Astrocyte (in vitro differentiated cells and primary cell): ENCODE measurements at regions not wholly inside any gene's neighbourhood (a gene's known extent, or its start where the extent isn't known, plus 50 kb on each side); places are given as distances from the start of the nearest gene placed in this dataset.

Source experiments
- DNase-seq: peaks from one replicate; pipeline ENCODE4 v3.0.0-alpha.2; 2010; ENCODE audit warnings: low read depth
- FAIRE-seq: peaks from 2 replicates; lab custom pipeline; 2011; peaks lifted over from hg19 to GRCh38; lab: Jason Lieb, UNC
- H2AFZ ChIP-seq: 2 replicates; pipeline ENCODE4 v1.6.0; 2012; ENCODE audit warnings: low read depth, low read length, inconsistent platforms
- H3K27ac ChIP-seq: 2 replicates; pipeline ENCODE4 v1.5.1; 2011; ENCODE audit warnings: low read depth, low read length, inconsistent platforms
- H3K27me3 ChIP-seq: 2 replicates; pipeline ENCODE4 v1.6.0; 2011; ENCODE audit warnings: low read length, inconsistent platforms; ENCODE audit not compliant: insufficient read depth
- H3K36me3 ChIP-seq: 2 replicates; pipeline ENCODE4 v1.5.1; 2011; ENCODE audit warnings: low read length, inconsistent platforms; ENCODE audit not compliant: insufficient read depth
- H3K4me1 ChIP-seq: 2 replicates; pipeline ENCODE4 v1.5.1; 2011; ENCODE audit warnings: low read length, inconsistent platforms; ENCODE audit not compliant: insufficient read depth
- H3K4me2 ChIP-seq: 2 replicates; pipeline ENCODE4 v1.6.0; 2012; ENCODE audit warnings: low read length, inconsistent platforms
- H3K4me3 ChIP-seq: 2 replicates; pipeline ENCODE4 v1.5.1; 2011; ENCODE audit warnings: low read depth, mild to moderate bottlenecking, low read length, inconsistent platforms; ENCODE audit not compliant: insufficient read depth
- H3K79me2 ChIP-seq: 2 replicates; pipeline ENCODE4 v1.6.0; 2012; ENCODE audit warnings: mild to moderate bottlenecking, low read length, inconsistent platforms; ENCODE audit not compliant: insufficient read depth
- H3K9ac ChIP-seq: 2 replicates; pipeline ENCODE4 v1.6.0; 2012; ENCODE audit warnings: mild to moderate bottlenecking, low read length, inconsistent platforms
- H3K9me3 ChIP-seq: 2 replicates; pipeline ENCODE4 v1.5.1; 2012; ENCODE audit warnings: low read depth, mild to moderate bottlenecking, low read length, inconsistent platforms; ENCODE audit not compliant: insufficient read depth
- H4K20me1 ChIP-seq: 2 replicates; pipeline ENCODE4 v1.6.0; 2012; ENCODE audit warnings: low read length, inconsistent platforms; ENCODE audit not compliant: insufficient read depth
- H3K27ac Mint-ChIP-seq: one replicate; pipeline ENCODE4 v1.8.0; 2021; ENCODE audit warnings: mild to moderate bottlenecking, mixed read lengths; ENCODE audit not compliant: unreplicated experiment
- H3K27me3 Mint-ChIP-seq: one replicate; pipeline ENCODE4 v1.8.0; 2021; ENCODE audit warnings: low read depth, mixed read lengths; ENCODE audit not compliant: unreplicated experiment
- H3K36me3 Mint-ChIP-seq: one replicate; pipeline ENCODE4 v1.8.0; 2021; ENCODE audit warnings: low read depth, mixed read lengths; ENCODE audit not compliant: unreplicated experiment
- H3K4me1 Mint-ChIP-seq: one replicate; pipeline ENCODE4 v1.8.0; 2021; ENCODE audit warnings: low read depth, mixed read lengths; ENCODE audit not compliant: unreplicated experiment
- H3K4me3 Mint-ChIP-seq: one replicate; pipeline ENCODE4 v1.8.0; 2021; ENCODE audit warnings: mild to moderate bottlenecking, moderate library complexity, mixed read lengths; ENCODE audit not compliant: unreplicated experiment
- H3K9me3 Mint-ChIP-seq: one replicate; pipeline ENCODE4 v1.8.0; 2021; ENCODE audit warnings: mild to moderate bottlenecking, mixed read lengths; ENCODE audit not compliant: unreplicated experiment
- CTCF ChIP-seq: IDR thresholded peaks from 2 replicates; pipeline ENCODE4 v1.5.1; 2011; ENCODE audit warnings: low read depth, mild to moderate bottlenecking, inconsistent platforms, low read length, moderate library complexity; ENCODE audit not compliant: insufficient read depth
- EZH2 ChIP-seq: IDR thresholded peaks from 2 replicates; pipeline ENCODE4 v1.6.1; 2012; ENCODE audit warnings: mild to moderate bottlenecking, low read length, inconsistent platforms; ENCODE audit not compliant: insufficient read depth

GRCh38 chr10:128964100-128964403, 503.0 kb upstream of the MGMT start:
- H3K9me3 ChIP-seq = peaks cover 1% of the 10 kb centered on the region
- no peaks in the 10 kb centered on the region for H3K4me1 Mint-ChIP-seq

DNA sequence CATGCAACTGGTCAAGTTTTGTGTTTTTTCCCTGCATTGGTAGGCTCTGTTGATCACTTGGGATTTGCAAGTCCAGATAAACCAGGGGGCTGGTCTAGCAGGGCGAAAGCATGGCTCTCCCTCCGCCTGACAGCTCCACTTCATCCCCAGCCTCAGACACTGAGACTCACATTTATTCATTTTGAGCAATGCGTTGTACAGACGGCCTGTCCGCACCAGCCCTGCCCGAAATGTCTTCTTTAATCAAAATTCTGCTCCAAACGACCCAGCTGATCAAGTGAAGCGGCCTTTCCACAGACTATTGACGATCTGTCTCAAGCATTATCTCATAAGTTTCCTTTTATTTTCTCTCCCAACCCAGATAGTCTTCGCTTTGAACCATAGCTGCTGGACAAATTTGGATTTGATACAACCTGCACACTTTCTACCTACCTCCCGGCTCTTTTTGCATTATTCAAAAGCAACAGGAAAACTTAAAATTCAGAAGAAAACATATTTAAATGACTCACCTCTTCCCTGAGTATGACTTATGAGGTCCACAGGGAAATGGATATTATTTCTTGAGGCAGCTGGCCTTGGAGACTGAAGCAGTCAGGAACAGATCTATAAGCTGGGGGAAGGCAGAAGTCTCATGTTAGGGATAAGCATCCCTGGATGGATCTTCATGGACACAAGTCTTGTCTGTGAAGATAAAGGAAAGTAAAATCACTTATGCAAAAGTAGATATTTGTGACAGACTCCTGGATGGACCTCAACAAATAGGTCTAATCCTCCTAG, 498.9 kb upstream of the MGMT start:
- Mint-ChIP-seq H3K4me3 (no peak overlapping the region), H3K36me3 (no peaks in the 10 kb centered on the region), H3K27ac (no peak overlapping the region), H3K9me3 (peaks cover 3% of the 10 kb centered on the region), H3K4me1 (no peaks in the 10 kb centered on the region), H3K27me3 (peaks cover 23% of the 10 kb centered on the region)
- Histone ChIP-seq H2AFZ (no peak overlapping the region), H3K79me2 (no peaks in the 10 kb centered on the region), H3K4me1 (no peaks in the 10 kb centered on the region), H3K36me3 (no peaks in the 10 kb centered on the region), H3K4me2 (no peak overlapping the region), H3K9me3 (peaks cover 6% of the 10 kb centered on the region), H4K20me1 (no peaks in the 10 kb centered on the region), H3K4me3 (no peak overlapping the region), H3K27me3 (no peaks in the 10 kb centered on the region), H3K9ac (no peak overlapping the region), H3K27ac (no peak overlapping the region)
- TF ChIP-seq EZH2 = no peak
- no peak for DNase-seq
- FAIRE-seq = no peak

More at GRCh38 chr10:128964100-128964403, 503.0 kb upstream of the MGMT start:
- FAIRE-seq = no peak
- H3K9ac ChIP-seq = no peak overlapping the region
- H3K4me2 ChIP-seq = no peak overlapping the region
- no peaks in the 10 kb centered on the region for H3K36me3 ChIP-seq
- no peaks in the 10 kb centered on the region for H3K27me3 ChIP-seq
- H3K79me2 ChIP-seq = no peaks in the 10 kb centered on the region
- no peak overlapping the region for H2AFZ ChIP-seq
- no peak for DNase-seq
- peaks cover 18% of the 10 kb centered on the region for H3K27me3 Mint-ChIP-seq
- no peak overlapping the region for H3K4me3 ChIP-seq
- H3K27ac Mint-ChIP-seq = no peak overlapping the region
- no peaks in the 10 kb centered on the region for H4K20me1 ChIP-seq
- no peak overlapping the region for H3K4me3 Mint-ChIP-seq
- H3K27ac ChIP-seq = no peak overlapping the region
- H3K36me3 Mint-ChIP-seq = no peaks in the 10 kb centered on the region
- H3K4me1 ChIP-seq = no peaks in the 10 kb centered on the region
- H3K9me3 Mint-ChIP-seq = peaks cover 3% of the 10 kb centered on the region
- TF ChIP-seq CTCF (no peak), EZH2 (no peak)

GRCh38 chr10:128969551-128969950, 497.5 kb upstream of the MGMT start:
- Histone ChIP-seq H3K9me3 (peaks cover 6% of the 10 kb centered on the region), H3K4me1 (no peaks in the 10 kb centered on the region), H3K27ac (no peak overlapping the region), H4K20me1 (no peaks in the 10 kb centered on the region), H3K4me2 (no peak overlapping the region), H3K27me3 (no peaks in the 10 kb centered on the region), H3K4me3 (no peak overlapping the region), H3K79me2 (no peaks in the 10 kb centered on the region), H2AFZ (no peak overlapping the region), H3K36me3 (no peaks in the 10 kb centered on the region), H3K9ac (no peak overlapping the region)
- no peak for FAIRE-seq
- no peak for DNase-seq
- no peak overlapping the region for H3K4me3 Mint-ChIP-seq
- peaks cover under 1% of the 10 kb centered on the region for H3K9me3 Mint-ChIP-seq
- H3K4me1 Mint-ChIP-seq = no peaks in the 10 kb centered on the region
- TF ChIP-seq CTCF (no peak), EZH2 (no peak)
- H3K27ac Mint-ChIP-seq = no peak overlapping the region
- no peaks in the 10 kb centered on the region for H3K36me3 Mint-ChIP-seq
- H3K27me3 Mint-ChIP-seq = peaks cover 21% of the 10 kb centered on the region
